GM12875 (cell line): ENCODE measurements at regions not wholly inside any gene's neighbourhood (a gene's known extent, or its start where the extent isn't known, plus 50 kb on each side); places are given as distances from the start of the nearest gene placed in this dataset.

Source experiments
- H3K4me3 ChIP-seq: one replicate; pipeline ENCODE4 v1.5.1; 2011; ENCODE audit warnings: low read depth, low read length, control low read depth
- CTCF ChIP-seq: IDR thresholded peaks from 2 replicates; pipeline ENCODE4 v1.5.1; 2011; ENCODE audit warnings: low read depth, mild to moderate bottlenecking, control low read depth, inconsistent platforms, low read length, moderate library complexity, borderline replicate concordance; ENCODE audit not compliant: insufficient read depth

GRCh38 chr2:59021786-59022185, 780.7 kb upstream of the FANCL start:
- no peak overlapping the region for H3K4me3 ChIP-seq
- no peak for TF ChIP-seq CTCF

GRCh38 chr2:59019566-59020159, 778.5 kb upstream of the FANCL start:
- no peak for TF ChIP-seq CTCF

GRCh38 chr2:59018737-59019136, 777.6 kb upstream of the FANCL start:
- H3K4me3 ChIP-seq: no peak overlapping the region
- no peak for TF ChIP-seq CTCF

More at GRCh38 chr2:59019566-59020159, 778.5 kb upstream of the FANCL start:
- H3K4me3 ChIP-seq: no peak overlapping the region

GRCh38 chr2:59015027-59015426, 773.9 kb upstream of the FANCL start:
- TF ChIP-seq CTCF: no peak
- H3K4me3 ChIP-seq: no peak overlapping the region

GRCh38 chr2:59012971-59013370, 771.8 kb upstream of the FANCL start:
- no peak overlapping the region for H3K4me3 ChIP-seq
- TF ChIP-seq CTCF: no peak

GRCh38 chr2:59012234-59012633, 771.1 kb upstream of the FANCL start:
- no peak overlapping the region for H3K4me3 ChIP-seq
- TF ChIP-seq CTCF: no peak

- TF ChIP-seq CTCF: no peak
- no peak overlapping the region for H3K4me3 ChIP-seq
Observed at GRCh38 chr2:59008950-59009349, 767.8 kb upstream of the FANCL start.
